Midbrain (tissue), 1 donor: ENCODE measurements at regions not wholly inside any gene's neighbourhood (a gene's known extent, or its start where the extent isn't known, plus 50 kb on each side); places are given as distances from the start of the nearest gene placed in this dataset.

Source experiments
- DNase-seq: peaks from one replicate; lab custom pipeline; 2025; lab: John Stamatoyannopoulos, UW

DNA sequence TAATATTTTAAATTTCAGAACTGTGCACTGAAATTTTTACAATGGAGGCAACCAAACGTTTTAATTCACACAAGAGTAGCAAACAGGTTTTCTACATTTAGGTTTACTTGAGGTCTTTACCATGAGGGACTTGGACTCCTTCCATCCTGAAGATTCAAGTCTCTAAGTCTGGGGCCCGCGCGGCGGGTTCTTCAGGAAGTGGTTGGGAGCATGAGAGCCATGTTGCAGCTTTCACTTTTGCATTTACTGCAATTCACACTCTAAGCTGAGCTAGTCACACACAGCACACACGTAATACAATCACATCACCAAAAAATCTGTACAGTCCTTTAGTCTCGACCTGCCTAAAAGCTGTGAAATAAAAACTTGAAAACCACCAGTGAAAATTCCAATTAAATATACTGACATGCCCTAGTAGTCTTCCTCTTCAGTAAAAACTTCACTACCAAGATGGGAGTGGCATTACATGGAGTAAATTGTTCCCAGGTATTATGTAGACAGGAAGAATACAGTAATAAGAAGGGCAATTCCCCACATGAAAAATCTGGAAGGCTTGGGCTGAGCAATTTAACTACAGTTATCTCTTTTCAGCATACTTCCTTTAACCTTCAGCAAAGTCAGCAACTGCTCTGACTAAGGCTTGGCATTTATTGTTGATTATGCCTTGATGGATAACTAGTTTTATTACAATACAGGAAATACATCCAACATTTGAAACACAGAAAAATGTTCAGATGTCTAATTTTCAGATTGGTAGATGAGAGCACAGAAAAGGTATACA is 571.1 kb upstream of the DIPK2B start:
- DNase-seq, result no peak

DNA sequence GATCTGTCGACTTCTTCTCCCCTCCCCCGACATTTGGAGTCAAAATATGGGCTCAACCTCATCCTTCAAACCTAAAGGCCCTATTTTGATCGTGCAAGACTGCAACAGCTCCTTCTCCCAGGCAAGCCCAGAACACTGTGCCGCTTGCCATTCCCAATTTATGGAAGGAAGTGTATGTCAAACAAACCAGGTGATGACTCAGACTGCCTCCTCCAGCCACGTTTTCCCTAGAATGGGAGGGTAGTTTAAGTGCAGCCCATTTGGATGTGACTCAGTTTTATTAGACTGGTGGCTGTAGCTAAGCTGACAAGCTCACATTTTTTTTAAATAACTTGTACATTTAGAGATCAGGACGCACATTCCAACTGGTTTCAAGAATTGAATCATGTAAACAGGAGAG is 570.4 kb upstream of the DIPK2B start:
- DNase-seq, result no peak

DNA sequence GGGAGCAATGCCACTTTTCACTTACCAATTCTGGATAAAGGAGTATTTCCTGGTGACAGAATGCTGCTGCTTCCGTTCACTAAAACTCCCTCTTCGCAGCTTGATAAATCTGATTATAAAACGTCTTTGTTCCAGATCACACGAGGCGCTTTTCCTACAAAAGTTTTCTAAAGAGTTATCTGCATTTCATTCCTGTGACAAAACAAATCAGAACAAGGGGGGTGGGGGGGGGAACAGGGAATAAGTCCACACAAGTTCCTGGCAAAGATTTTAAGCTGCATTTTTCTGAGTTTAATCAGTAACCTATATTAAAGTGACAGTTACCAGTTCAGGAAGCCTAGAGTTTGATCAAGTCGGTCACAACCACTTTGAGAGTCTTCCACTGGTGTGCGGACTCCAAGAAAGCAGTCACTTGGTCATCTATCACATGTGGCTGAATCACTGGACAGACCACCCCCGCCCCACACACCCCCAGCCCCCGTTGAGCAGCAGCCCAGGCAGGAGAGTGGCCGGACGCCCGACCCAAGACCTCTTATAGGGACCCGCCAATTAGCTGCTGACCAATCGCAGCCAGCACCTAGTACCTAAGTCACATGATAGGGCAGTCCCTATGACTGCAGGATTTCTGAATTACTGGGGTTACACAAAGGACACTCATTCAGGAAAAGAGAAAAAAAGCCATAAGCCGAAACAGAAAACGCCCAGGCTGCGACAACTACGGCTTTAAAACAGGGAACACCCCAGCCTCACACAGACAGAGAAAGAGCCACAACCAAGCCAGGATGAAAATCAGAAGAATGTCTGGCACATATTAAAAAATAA is 569.3 kb upstream of the DIPK2B start:
- peak; percentile 37 for DNase-seq

GRCh38 chrX:45768666-45769236 is 568.1 kb upstream of the DIPK2B start:
- no peak for DNase-seq

DNA sequence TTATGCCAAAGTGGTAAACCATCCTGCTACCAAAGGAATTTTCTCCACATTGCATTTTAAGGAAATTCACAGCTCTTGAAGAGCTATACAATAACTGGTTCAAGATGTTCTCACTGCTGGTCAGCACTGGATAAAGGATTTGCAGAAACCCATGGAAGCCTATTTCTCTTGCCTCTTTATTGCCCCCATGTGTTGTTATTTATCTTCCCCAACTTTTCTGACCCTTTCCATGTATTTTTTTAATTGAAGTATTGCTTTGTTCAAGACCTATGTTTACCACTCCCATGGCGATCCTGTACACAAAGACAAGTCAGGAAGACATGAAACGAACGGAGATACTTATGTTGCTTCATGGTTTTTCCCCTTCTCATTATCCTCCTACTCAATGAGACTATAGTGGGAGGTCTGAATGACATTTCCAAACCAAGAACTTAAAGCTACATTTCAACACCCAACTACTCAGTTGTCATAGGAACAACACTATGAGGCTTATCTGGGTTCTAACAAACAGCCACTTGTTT is 566.4 kb upstream of the DIPK2B start:
- no peak for DNase-seq

DNA sequence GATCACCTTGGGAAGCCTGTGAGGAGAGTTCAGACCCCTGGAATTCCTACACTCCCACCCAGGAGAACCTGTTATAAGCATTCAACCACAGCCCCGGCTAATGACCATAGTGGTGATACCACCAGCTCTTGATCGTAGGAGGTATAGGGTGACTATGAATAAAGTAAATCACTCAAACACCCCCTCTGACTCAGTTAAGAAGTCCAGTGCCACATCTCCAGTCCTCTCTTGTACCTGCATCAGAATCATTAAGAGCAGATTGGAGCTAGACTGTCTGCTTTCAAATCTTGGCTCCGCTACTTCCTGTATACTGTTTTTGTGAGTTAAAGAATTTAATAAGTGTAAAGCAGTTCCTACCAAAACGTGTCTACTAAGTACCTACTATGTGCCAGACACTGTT is 565.1 kb upstream of the DIPK2B start:
- no peak for DNase-seq

GRCh38 chrX:45765281-45765680 is 564.6 kb upstream of the DIPK2B start:
- no peak for DNase-seq

- no peak for DNase-seq
These were observed 562.3 kb upstream of the DIPK2B start for GRCh38 chrX:45762699-45763647.

DNA sequence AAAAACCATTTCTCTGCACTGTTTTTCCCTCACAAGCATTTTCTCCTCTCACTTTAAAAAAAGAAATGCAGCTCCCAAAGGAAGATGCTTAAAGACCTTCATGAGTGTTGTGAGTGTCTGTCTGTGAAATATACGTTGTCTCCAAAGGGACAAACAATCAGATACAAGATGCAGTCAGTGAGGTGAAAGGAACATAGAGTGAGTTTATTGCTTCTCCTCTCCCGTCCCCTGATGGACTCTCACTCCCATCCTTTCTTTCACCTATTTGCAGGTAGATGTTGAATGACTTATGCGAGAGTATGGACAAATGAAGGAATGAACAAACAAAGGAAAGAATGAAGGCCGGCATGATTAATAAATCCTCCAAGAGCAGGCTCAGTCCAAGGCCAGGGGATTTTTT is 561.2 kb upstream of the DIPK2B start:
- no peak for DNase-seq

- DNase-seq, result no peak
These were observed 559.6 kb upstream of the DIPK2B start for GRCh38 chrX:45760187-45760742.

GRCh38 chrX:45758738-45759397 is 558.2 kb upstream of the DIPK2B start:
- DNase-seq, result no peak

DNA sequence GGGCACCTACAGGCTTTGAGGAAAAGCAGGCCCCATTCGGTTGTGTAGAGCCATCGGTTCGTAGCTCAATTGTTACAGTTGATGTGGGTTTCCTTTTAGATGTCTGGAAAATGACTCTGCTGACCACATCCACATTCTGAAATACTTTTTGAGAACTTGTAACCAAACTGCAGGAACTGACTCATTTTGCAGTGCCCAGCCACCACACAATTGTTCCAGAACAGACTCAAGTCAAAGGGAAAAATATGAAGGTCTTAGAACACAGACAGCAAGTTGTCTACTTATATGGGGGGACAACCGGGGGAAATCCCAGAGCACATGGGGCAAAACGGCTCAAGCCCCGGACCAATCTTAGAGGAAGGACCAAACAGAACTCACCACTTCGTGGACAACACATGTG is 557.6 kb upstream of the DIPK2B start:
- no peak for DNase-seq

DNA sequence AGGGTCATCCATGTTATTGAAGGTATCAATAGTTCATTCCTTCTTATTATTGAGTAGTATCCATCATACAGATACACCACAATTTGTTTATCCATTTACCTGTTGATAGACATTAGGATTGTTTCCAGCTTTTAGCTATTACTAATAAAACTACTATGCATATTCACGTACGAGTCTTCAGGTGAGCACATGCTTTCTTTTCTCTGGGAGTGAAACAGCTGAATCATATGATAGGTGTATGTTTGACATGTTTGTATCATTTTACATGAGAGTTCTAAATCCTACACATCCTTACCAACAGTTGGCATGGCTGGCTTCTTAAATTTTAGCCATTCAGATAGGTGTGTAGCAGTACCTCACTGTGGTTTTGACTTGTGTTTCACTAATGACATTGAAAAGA is 556.6 kb upstream of the DIPK2B start:
- no peak for DNase-seq

GRCh38 chrX:45756557-45756956 is 555.9 kb upstream of the DIPK2B start:
- DNase-seq, result no peak

- DNase-seq, result no peak
These were observed 555.0 kb upstream of the DIPK2B start for GRCh38 chrX:45755703-45756102.

GRCh38 chrX:45751156-45751555 is 550.5 kb upstream of the DIPK2B start:
- DNase-seq, result no peak

DNA sequence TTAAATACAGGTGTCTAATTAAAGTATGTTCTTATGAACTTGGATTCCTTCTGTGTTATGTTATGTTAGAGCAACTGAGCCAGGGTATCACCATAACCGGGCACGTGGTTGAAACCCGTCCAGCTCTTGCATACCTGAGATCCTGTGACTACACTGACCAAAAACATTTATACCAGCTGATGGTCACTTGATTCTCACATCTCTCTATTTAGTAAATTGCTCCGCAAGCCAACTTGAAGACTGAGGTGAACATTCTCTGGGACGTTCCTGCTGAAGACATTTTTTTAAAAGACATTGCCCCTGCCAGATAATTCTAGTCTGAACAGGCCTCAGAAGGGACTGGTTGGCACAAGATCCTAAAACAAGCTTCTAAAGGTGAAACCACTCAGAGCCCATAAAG is 550.0 kb upstream of the DIPK2B start:
- no peak for DNase-seq

- no peak for DNase-seq
These were observed 548.7 kb upstream of the DIPK2B start for GRCh38 chrX:45749375-45749774.

DNA sequence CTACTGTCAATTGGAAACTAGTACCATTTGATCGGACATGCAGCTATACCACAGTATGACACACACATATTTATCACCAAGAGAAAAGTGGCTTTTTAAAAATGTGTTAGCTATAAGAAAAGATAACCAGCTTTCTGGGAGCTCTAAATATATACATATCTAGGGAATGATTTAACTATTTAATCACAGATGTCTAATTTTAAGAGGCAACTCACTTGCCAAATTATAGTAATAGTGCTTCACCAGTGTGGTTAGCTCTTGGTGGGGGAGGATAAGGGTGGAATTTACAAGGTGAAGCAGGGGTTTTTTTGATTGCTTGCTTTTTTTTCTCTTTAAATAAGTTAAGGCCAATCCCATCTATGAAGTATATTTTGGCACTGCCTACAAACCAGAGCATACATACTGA is 547.7 kb upstream of the DIPK2B start:
- no peak for DNase-seq

DNA sequence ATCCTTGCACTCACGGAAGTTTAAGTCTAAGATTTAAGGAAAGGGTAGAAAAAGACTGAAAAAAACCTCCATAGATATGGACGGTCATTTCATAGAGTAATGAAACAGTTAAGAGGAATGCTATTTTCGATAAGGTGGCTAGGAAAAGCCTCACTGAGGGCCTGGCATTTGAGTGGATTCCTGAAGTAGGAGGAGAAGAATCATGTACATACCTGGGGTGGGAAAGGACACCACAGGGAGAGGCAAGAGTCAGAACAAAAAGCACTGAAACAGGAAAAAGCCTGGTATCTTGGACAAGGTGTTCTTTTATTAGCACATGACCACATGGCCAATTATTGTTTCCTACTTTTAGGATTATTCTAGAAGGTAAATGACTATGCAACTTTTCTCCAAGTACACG is 547.2 kb upstream of the DIPK2B start:
- no peak for DNase-seq

- no peak for DNase-seq
These were observed 544.8 kb upstream of the DIPK2B start for GRCh38 chrX:45745479-45745878.
